LHCN-M2 (cell line): ENCODE measurements at regions not wholly inside any gene's neighbourhood (a gene's known extent, or its start where the extent isn't known, plus 50 kb on each side); places are given as distances from the start of the nearest gene placed in this dataset.
"Not testable (repeated sequence)": the region's sequence is repeated elsewhere in the genome, so short reads cannot be mapped to it uniquely, and the experiment has no call there.

Source experiments
- DNase-seq: peaks from one replicate; pipeline ENCODE4 v3.0.0-alpha.2; 2012; ENCODE audit warnings: low read depth

DNA sequence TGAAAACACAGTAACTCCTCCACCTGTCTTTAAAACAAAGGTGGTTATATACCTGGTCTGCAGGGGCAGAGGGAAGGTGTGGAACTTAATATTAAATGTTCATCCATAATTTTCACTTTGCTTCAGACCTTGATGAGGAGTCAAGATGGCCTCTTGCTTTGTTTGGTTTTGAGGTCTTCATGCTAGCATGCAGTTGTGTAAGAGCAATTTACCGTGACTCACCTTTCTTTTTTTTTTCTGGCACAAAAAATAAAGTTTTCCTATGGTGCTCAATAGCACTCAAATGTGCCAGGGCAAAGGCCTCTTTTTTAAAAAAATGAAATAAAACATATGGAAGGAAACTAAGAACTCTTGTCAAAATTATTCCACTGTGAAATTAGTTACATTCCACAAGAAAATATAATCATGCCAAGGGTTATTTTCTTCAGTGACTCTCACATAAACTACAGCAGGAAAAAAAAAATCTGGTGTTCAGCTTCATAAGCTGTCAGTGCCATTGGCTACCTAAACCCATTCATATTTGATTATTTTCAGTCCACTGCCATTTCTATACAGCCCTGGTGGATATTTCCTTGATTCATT is 128.2 kb downstream of the SLC7A11 start:
- peak; percentile 63 for DNase-seq

GRCh38 chr4:138112890-138113289 is 129.3 kb downstream of the SLC7A11 start:
- DNase-seq: not testable (repeated sequence)

DNA sequence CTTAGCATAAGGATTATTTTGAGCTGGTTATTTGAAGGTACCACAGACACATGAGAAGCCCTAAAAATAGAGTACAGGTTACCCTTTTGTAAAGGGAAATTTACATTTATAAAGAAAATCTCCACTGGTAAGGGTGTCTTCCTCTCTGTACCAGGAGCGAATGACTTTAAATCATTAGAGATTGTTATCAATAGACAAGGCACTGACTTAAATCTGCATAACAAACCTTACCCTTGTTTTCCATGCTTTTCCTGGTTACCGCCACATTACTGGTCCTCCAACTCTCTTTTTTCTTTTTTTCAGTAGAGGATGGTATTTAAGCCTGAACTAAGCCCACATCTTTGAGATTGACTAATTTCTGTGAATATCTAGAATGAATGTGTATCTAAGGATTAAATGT is 129.8 kb downstream of the SLC7A11 start:
- no peak for DNase-seq

GRCh38 chr4:138111462-138112000 is 130.6 kb downstream of the SLC7A11 start:
- peak; percentile 78 for DNase-seq

DNA sequence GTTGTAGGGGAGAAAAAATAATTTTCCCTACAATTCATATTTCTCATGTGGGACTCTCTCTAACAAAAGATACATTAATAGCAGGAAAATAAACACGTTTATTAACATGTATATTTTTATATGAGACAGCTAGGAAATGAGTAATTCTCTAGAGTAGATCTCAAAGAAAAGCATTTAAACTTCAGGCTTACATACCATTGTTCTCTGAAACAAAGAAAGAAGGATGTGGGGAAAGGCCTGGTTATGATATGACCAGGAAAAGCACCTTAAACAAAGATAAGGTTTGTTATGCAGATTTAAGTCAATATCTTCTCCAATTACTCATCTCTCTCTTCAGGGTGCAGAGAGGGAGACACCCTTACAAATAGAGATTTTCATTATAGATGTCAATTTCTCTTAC is 131.3 kb downstream of the SLC7A11 start:
- DNase-seq: no peak

DNA sequence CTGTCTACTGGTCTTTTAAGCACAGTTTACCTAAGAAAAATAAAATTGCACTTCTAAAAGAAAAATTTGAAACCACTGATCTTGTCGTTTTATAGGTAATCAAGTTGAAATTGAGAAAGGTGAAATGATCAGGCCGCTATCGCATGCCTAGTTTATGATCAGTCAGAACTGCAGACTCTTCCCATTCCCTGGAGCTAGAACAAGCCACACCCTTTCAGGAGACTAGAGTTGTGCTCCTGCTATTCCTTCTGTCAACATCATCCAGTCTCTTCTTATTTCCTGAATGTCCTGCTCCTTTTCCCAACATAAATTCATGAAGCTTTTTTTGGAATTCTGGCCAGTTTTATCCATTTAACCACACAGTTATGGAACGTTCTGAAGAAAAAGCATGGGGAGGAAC is 135.1 kb downstream of the SLC7A11 start:
- no peak for DNase-seq

- no peak for DNase-seq
Observed at GRCh38 chr4:138105331-138105730, 136.8 kb downstream of the SLC7A11 start.

DNA sequence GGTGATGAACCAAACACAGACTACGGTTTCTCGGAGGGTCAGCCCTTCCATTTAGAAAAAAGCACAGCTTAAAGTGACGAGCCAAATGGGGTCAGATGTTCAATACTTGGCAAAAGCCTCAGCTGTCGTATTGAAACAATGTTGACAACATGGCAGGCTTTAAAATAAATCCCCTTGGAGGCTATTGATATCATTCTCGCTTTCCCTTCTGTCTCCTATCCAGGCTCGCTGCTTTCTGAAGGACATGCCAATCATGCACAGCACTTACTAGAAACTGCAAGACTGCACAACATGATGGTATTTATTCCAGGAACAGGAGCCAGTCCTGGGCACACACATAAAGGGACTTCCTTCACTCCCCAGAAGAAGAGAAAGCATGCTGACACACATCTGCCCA is 137.9 kb downstream of the SLC7A11 start:
- DNase-seq: no peak

- DNase-seq: no peak
Observed at GRCh38 chr4:138103597-138104283, 138.4 kb downstream of the SLC7A11 start.

DNA sequence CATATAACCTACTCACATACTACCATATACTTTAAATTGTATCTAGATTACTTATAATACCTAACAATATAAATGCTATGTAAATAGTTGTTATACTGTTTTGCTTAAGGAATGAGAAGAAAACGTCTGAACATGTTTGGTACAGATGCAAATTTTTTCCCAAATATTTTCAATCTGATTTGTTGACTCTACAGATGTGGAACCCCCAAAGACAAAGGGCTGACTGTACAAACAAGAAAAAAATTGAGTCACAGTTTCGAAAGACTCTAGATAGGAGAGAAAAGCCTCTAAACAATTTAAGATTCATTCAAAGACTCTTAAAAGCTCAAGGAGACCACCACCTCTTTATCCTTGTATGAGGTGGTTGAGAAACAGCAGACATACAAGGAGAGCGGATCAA is 142.8 kb downstream of the SLC7A11 start:
- DNase-seq: no peak

DNA sequence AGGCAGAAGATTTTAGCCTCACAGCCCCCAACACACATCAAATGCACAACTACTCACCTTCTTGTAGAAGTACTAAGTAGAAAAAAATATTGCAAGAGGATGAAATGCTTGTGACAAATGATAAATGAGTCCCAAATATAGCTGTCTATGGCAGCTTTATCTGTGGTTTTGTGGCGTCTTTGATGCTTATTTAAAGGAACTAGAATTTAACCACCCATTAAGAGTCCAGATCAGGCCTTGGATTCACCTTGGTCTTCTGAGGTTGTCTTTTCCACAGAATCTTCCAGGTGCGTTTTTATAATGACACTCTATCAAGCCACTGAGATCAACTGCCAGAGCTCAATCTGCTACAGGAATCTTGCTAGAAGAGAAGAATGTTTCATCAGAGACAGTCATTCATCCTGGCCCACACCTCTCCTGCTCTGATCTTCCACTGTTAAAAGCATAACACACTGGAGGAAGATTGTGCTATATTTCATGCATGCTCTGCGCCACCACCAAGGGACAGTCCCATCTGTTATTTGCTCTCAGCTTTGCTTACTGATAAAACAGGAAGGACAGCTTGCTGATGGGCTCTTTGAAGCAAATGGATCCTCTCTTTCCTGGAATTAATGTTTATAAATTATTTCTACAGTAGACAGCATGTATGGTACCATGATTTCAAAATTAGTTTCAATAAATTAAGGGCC is 144.1 kb downstream of the SLC7A11 start:
- DNase-seq: no peak

- no peak for DNase-seq
Observed at GRCh38 chr4:138096384-138097062, 145.6 kb downstream of the SLC7A11 start.

GRCh38 chr4:138095378-138095777 is 146.8 kb downstream of the SLC7A11 start:
- DNase-seq: no peak

GRCh38 chr4:138092060-138092459 is 150.1 kb downstream of the SLC7A11 start:
- DNase-seq: no peak

DNA sequence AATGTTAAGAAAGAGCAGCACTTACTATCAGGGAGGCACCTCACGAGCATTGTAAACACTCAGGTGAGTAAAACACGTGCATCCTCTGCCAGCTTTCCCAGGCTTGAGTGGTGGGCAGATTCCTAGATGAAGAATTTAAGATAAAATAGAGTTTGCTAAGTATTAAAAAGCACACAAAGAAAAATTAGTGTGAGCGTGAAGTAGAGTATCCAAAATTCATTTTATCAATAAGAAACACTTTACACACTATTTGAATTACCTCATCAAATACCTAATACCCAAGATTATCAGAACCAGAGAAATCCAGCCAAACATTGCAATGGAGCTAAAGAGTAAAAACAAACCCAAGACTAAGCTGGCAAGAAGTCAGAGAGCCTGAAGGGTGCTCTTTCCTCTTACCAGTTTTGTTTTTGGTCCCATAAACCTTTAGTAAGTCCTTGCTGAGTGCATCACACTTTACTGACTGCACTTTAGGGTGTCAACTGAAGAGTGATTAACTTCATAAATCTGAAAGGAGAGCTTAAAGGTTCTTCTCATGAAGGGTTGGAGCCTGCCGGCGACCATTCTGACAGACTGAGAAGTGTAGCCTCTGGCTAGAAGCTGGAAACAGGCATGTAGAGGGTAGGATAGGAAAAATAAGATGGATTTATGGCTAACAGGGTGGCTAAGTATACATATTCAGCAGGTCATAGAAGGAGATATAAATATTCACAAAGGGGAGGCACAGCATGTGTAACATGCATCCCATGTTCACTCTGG is 151.1 kb downstream of the SLC7A11 start:
- DNase-seq: no peak

DNA sequence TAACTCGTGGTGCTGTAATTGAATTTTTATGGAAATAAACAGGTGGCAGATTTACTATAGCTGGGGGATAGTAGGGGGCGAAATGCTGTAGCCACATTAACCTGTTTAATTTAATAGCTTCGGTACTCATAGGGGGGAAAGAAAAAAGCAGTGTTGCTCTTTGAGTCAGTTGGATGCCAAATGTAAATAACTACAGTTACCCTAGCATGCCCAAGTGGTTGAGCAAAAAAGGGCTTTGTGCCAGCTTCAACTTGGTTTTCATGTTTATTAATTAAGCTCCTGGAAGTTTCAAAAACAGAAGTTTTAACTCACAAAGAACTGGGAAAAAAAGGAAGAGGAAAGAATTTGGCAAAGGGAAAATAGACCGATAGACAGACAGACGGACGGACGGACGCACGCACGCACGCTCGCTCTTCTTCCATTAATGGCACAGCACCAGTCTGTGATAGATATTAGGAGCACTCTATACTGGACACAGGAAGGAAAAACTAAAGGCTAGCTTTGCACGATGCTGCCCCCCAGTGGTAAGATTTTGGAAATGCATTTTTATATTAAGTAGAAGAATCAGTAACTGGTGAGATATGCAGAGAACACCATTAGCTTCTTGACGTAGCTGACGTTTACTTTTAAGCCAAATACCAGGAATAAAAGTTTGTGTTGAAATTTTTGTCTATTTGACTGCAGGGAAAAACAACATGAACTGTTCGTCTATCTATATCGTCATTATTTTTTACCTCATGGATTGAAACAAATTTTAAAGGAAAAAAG is 151.8 kb downstream of the SLC7A11 start:
- DNase-seq: peak; percentile 79

- no peak for DNase-seq
Observed at GRCh38 chr4:138088449-138089208, 153.5 kb downstream of the SLC7A11 start.

- no peak for DNase-seq
Observed at GRCh38 chr4:138087066-138087719, 155.0 kb downstream of the SLC7A11 start.

DNA sequence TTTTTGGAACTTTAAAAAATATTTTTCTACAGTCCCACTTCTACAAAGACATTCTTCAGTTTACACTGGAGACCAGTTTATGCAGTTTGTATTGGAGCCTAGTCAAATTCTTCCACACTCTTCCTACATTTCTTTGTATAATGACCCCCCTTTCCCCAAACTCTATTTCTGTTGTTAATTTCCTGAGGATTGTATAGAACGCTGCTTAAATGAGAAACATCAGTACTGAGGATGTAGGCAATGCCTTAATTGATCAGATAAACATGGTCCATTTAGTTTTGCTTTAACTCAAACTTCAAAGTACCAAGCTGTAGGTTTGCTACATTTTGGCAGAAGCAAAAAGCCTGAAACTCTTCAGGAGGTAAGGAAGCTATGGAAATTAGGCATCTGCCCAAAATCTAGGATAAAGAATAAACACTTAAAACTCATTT is 155.5 kb downstream of the SLC7A11 start:
- no peak for DNase-seq
